Spleen (tissue), 11 donors: ENCODE measurements at regions not wholly inside any gene's neighbourhood (a gene's known extent, or its start where the extent isn't known, plus 50 kb on each side); places are given as distances from the start of the nearest gene placed in this dataset.

Source experiments
- DNase-seq: peaks from one replicate; pipeline ENCODE4 v3.0.0-alpha.2; 2020
- H3K27ac ChIP-seq, 8 donors: fragments of 200-600 bp; sonication (generic) in 7 of 8; 1 replicate in 4 of 8; 2 replicates in 4 of 8; pipeline versions ENCODE4 v1.5.0 to v1.8.0; 2016 to 2021; ENCODE audit warnings: inconsistent platforms in 4 of 8, mild to moderate bottlenecking in 4 of 8, moderate library complexity in 1 of 8
- H3K27me3 ChIP-seq, 7 donors: fragments of 200-600 bp; sonication (generic) in 6 of 7; replicated peaks in 1 of 7; 1 replicate in 4 of 7; 2 replicates in 3 of 7; pipeline versions ENCODE4 v1.5.0 to v1.8.0; 2016 to 2021; ENCODE audit warnings: inconsistent platforms in 3 of 7, mild to moderate bottlenecking in 1 of 7
- H3K36me3 ChIP-seq, 6 donors: fragments of 200-600 bp; sonication (generic) in 5 of 6; 1 replicate in 4 of 6; 2 replicates in 2 of 6; pipeline versions ENCODE4 v1.5.0 to v1.8.0; 2016 to 2021; ENCODE audit warnings: inconsistent platforms in 2 of 6
- H3K4me1 ChIP-seq, 6 donors: fragments of 200-600 bp; sonication (generic) in 5 of 6; 1 replicate in 3 of 6; 2 replicates in 3 of 6; pipeline versions ENCODE4 v1.5.0 to v1.8.0; 2016 to 2021; ENCODE audit warnings: inconsistent platforms in 3 of 6
- H3K4me3 ChIP-seq, 8 donors: fragments of 200-600 bp; sonication (generic) in 7 of 8; 1 replicate in 4 of 8; 2 replicates in 4 of 8; pipeline versions ENCODE4 v1.5.0 to v1.8.0; 2016 to 2021; ENCODE audit warnings: inconsistent platforms in 4 of 8, mild to moderate bottlenecking in 4 of 8, moderate library complexity in 2 of 8
- H3K9me3 ChIP-seq, 8 donors: fragments of 200-600 bp; sonication (generic) in 7 of 8; 1 replicate in 4 of 8; 2 replicates in 4 of 8; pipeline versions ENCODE4 v1.5.0 to v1.8.0; 2016 to 2021; ENCODE audit warnings: inconsistent platforms in 4 of 8
- CTCF ChIP-seq, 11 experiments: fragments of 200-600 bp in 7 of 11; fragments of 450-650 bp in 4 of 11; sonication (generic) in 4 of 11; IDR thresholded peaks in 8 of 11; conservative IDR thresholded peaks in 3 of 11; 1 replicate in 7 of 11; 2 replicates in 4 of 11; pipeline versions ENCODE4 v1.4.0 to v1.8.0; 2016 to 2021; ENCODE audit warnings: antibody characterized with exemption in 11 of 11, inconsistent platforms in 4 of 11, mild to moderate bottlenecking in 1 of 11
- POLR2A ChIP-seq, 3 donors: fragments of 450-650 bp; IDR thresholded peaks; one replicate each; pipeline ENCODE4 v1.5.1; 2017; ENCODE audit warnings: antibody characterized with exemption in 3 of 3, mild to moderate bottlenecking in 1 of 3
- POLR2AphosphoS5 ChIP-seq, 3 donors: sonication (generic); formaldehyde crosslinking; IDR thresholded peaks; one replicate each; pipeline ENCODE4 v1.5.1; 2017; ENCODE audit warnings: antibody characterized with exemption in 3 of 3
- WGBS, 5 donors: extraction: QIAGEN DNeasy Blood & Tissue Kit in 3 of 5; methylation state at CpG; one replicate each; pipeline versions ENCODE4 v1.1.5 to v1.1.7; 2013 to 2018; 5-methylcytosine and 5-hydroxymethylcytosine counted together
- intact Hi-C: fragments of 100-400 bp; cut with DNase I; formaldehyde crosslinking; loops from one replicate; pipeline ENCODE4 v1.15.0; 2023; ENCODE audit warnings: low total_unique reads
- donor health status: healthy with polysubstance abuse.
- donor health status: DM: no; HTN: no; CAD: no; lungs with moderate emphysema.
- donor health status: DM: no; HTN: no; CAD: no.
- donor health status: Bipolar disorder and iron deficiency.
- donor health status: healthy.
- donor health status: DM: no; HTN: no; CAD: no.
- donor health status: DM: yes; HTN: yes; CAD: no.

- WGBS, 5 donors = 66 to 81% (median 79%) methylated on average over 3 of the region's 3 CpGs
- Histone ChIP-seq H3K4me1 (no peaks in the 10 kb centered on the region), H3K9me3 (no peaks in the 10 kb centered on the region), H3K27ac (no peak overlapping the region), H3K4me3 (no peak overlapping the region), H3K36me3 (no peaks in the 10 kb centered on the region), H3K27me3 (peaks cover 0 to 56% (median 0%) of the 10 kb centered on the region in 7 donors)
- DNase-seq = no peak
- intact Hi-C loops = no loop called here
- TF ChIP-seq CTCF (IDR thresholded peaks at IDR 0.05 in 8 of 11, conservative IDR thresholded peaks at IDR 0.05 in 3 of 11) = no peak
- TF ChIP-seq POLR2AphosphoS5 (IDR thresholded peaks at IDR 0.05) = no peak
- TF ChIP-seq POLR2A (IDR thresholded peaks at IDR 0.05) = no peak
These were observed 141.1 kb upstream of the HS3ST2 start for GRCh38 chr16:22672830-22673210.

DNA sequence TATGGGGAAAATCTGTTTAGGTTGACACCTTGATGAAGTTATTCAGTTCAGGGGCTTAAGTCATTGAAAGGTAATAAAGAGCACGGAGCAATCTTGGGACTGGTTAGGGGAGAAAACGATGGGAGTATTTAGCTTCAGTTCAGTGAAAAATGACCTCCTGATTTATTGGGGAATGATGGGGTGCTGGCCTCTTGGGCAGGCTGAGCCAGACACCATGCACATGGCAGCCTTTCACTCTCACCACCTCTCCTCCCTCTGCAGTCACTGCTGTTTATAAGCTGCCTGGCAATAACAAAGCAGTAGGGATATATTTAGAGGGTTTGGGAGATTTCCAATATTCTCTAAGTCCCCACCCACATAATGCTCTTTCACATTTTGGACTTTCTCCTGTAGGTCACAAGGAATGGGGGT, 140.5 kb upstream of the HS3ST2 start:
- Histone ChIP-seq H3K27ac (no peak overlapping the region), H3K27me3 (peaks cover 0 to 49% (median 0%) of the 10 kb centered on the region in 7 donors), H3K9me3 (no peaks in the 10 kb centered on the region), H3K36me3 (no peaks in the 10 kb centered on the region), H3K4me3 (no peak overlapping the region), H3K4me1 (no peaks in the 10 kb centered on the region)
- WGBS, 5 donors = 68 to 82% (median 77%) methylated on average over 2 of the region's 2 CpGs
- DNase-seq = no peak
- TF ChIP-seq CTCF (IDR thresholded peaks at IDR 0.05 in 8 of 11, conservative IDR thresholded peaks at IDR 0.05 in 3 of 11) = no peak
- no peak for TF ChIP-seq POLR2A (IDR thresholded peaks at IDR 0.05)
- TF ChIP-seq POLR2AphosphoS5 (IDR thresholded peaks at IDR 0.05) = no peak
- intact Hi-C loops = no loop called here

- 83 to 94% (median 90%) methylated on average over 3 of the region's 3 CpGs for WGBS, 5 donors
- peaks cover 0 to 44% (median 0%) of the 10 kb centered on the region in 7 donors for H3K27me3 ChIP-seq
- DNase-seq = no peak
These were observed 139.2 kb upstream of the HS3ST2 start for GRCh38 chr16:22674832-22675191.

More at GRCh38 chr16:22674832-22675191, 139.2 kb upstream of the HS3ST2 start:
- H3K4me3 ChIP-seq = no peak overlapping the region
- no peak overlapping the region for H3K27ac ChIP-seq
- no peaks in the 10 kb centered on the region for H3K36me3 ChIP-seq
- no peak for TF ChIP-seq POLR2AphosphoS5 (IDR thresholded peaks at IDR 0.05)
- TF ChIP-seq POLR2A (IDR thresholded peaks at IDR 0.05) = no peak
- TF ChIP-seq CTCF (IDR thresholded peaks at IDR 0.05 in 8 of 11, conservative IDR thresholded peaks at IDR 0.05 in 3 of 11) = no peak
- no peaks in the 10 kb centered on the region for H3K9me3 ChIP-seq
- intact Hi-C loops = no loop called here
- H3K4me1 ChIP-seq = no peaks in the 10 kb centered on the region
